ENCODE measurements at regions not wholly inside any gene's neighbourhood (a gene's known extent, or its start where the extent isn't known, plus 50 kb on each side); places are given as distances from the start of the nearest gene placed in this dataset.

- DNase-seq (ENCODE audit: low spot score): no peak
These were observed 86.8 kb upstream of the STEAP1B start for GRCh38 chr7:22586786-22587140.

DNA sequence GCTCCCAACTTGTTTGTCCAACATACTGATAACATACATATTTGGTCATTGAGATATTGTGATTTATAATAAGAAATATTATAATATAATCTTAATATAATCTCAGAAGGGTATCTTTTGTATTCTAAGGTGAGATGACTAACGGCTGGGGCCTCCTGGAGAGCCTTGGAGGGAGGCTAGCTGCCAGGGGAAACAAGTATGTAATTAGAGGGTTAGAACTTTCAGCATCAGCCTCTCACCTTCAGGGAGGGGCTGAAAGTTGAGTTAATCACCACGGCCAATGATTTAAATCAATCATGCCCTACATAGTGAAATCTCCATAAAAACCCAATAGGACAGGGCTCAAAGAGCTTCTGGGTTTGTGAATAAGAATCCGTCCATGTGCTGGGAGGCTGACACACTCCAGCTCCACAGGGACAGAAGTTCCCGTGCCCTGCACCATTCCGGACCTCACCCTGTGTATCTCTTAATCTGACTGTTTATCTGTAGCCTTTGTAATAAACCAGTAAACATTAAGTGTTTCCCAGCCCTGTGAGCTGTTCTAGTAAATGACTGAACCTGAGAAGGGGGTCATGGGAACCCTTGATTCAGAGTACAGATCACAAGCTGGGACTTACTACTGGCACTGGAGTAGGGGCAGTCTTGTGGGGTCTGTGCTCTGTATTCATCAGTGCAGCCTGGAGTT lies 86.3 kb upstream of the STEAP1B start:
- DNase-seq (ENCODE audit: low spot score): no peak

GRCh38 chr7:22584179-22584578 lies 84.2 kb upstream of the STEAP1B start:
- DNase-seq (ENCODE audit: low spot score): no peak

DNA sequence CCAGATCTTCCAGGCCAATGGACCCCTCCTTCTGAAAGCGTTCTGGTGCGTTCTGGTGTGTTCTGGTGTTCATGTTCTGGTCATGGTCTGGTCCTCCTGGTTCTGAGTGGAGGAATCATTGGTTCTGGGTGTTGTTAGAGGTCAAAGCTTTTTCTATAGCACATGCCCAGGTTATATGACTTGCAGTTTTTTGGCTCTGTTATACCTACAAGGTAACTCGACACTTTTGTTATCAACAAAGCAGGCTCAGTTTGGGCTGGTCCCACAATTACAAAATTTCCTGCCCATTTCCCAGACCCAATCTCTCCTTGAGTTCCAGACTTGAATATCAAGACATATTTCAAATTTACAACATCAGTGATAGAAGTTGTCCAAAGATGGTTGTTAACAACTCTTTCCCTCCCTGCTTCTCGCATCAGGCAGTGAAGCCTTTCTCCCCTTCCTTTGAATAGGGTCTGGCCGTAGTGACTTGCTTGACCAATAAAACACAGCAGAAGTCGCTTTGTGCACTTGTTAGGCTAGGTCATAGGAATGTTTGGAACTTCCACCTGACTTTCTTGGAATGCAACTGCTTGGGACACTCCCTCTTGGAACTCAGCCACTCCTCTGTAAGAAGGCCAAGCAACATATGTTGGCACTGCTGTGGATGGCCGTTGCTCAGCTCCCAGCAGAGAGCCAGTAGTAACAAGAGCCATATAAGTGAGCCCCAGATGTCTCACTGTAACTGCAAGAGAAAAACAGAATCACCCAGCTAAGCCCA lies 83.1 kb upstream of the STEAP1B start:
- DNase-seq (ENCODE audit: low spot score): peak; percentile 52

DNA sequence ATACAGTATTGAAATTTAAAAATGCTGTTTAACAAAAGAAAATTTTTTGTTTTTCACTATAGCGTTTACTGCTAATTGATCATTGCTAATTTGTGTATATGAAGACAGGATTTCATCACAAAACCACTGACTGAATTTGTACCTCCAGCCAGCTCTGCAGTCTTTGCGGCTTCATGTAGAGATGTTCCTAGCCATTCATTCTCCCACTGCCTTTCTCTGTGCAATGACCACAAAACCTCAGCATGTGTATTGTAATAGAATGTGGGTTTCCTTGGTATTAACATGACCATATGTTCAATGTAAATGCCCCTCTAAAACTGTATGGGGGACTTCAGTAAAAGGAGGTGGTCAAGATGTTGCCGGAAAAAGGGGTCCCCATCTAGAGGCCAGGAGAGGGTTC lies 81.1 kb upstream of the STEAP1B start:
- no peak for DNase-seq (ENCODE audit: low spot score)

- no peak for DNase-seq (ENCODE audit: low spot score)
These were observed 80.0 kb upstream of the STEAP1B start for GRCh38 chr7:22579961-22580360.

DNA sequence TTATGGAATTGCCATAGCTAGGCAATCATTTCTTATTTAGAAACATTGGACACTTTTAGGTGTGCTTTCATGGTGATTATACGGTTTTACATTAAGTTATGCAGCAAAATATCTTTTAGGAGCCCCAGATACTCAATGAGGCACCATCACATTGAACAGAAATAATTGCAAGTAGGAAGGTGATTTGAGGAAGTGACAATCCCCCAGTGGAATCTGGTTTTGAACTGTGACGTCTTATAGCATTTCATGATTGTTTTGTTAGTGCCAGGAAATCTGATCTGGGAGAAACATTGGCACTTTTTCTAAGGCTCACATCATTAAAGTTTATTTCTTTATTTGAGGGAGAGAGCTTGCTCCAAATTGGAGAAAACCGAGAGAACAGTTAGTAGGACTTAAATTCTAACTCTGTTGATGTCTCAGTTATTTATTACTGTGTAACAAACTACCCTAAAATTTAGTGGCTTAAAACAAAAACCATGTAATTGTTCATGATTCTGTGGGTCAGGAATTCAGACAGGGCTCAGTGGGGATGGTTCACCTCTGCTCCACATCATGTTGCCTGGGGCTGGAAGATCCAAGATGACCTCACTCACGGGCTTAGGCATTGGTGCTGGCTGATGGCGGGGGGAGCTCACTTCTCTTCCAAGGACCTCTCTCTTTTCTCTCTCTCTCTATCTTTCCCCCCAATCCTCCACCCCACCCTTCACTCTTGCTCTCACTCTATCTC lies 78.2 kb upstream of the STEAP1B start:
- DNase-seq (ENCODE audit: low spot score): no peak

DNA sequence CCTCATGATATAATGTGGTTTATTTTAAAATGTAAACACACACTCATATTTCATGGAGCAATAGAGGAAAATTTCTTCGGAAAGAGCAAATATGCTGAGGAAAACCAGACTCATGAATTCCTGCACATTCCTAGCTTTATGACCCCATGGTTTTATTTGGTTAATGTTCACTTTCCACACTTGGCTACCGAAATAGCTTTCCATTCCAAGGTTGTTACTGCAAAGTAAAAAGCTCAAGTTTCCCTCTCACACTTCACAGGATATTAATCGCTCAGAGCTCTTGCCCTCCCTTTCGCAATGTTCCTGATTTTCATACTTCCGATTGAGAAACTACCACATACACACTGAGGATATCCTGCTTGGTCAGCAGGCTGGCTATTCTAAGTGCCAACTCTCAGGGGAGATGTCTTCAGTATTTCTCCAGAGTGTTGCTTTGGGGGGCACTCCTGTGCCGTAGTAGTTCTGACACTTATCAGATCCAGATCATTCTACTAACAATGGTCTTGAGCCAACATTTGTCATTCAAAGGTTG lies 77.5 kb upstream of the STEAP1B start:
- DNase-seq (ENCODE audit: low spot score): no peak

DNA sequence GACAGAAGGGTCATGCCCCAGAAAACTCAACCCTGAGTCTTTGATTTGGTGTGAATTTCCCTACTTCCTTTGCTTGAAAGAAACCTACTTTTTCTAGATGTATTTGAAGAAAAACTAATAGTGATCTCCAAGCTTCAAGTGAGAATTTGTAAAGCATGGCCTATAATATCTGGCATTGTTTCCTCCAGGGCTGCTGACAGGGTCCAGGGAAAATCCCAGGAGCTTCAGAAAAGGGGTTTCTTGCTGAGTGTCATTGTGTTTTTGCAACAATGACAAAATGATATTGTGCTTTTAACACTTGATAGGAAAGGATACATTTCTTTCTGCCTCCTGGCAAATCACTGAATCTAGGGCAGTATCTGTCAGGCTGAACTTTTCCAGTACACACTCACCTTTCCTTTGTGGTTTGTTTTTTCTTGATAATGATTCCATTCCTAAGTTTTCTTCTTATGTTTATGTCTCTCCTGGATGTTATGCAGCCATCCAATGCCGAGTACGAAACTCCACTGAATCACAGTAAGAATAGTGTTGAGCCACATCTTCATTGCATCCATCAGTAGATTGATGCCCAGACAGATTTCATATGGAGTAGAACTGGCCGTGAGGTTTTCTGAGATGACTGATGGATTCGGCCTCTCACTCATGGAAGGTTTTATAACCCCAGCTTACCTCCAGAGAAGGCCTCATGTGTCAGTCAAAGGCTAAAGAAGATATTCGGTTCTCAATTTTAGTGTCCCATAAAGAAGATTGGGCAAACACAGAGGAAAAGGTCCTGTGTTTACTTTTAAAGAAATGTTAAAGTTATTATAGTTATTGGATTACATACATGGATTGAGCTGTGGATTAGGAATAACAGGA lies 76.9 kb upstream of the STEAP1B start:
- no peak for DNase-seq (ENCODE audit: low spot score)

GRCh38 chr7:22574754-22575520 lies 74.9 kb upstream of the STEAP1B start:
- no peak for DNase-seq (ENCODE audit: low spot score)

DNA sequence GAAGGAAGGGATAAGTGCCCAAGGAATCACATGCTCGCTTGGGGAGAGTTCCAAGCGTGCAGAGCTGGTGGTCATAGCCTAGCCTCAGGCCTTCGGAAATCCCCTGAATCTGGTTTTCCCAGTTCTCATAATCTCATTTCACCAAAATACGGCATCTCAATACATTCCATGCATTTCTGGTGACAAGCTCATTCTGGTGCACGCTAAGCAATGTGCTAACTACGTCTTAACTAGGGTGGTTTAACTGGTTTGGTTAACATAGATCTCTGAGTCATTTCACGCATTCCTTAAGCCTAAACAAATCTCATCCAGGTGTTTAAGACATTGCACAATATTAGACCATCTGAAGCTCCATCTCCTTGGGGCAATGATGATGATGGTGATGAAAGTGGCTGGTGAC lies 72.9 kb upstream of the STEAP1B start:
- DNase-seq (ENCODE audit: low spot score): peak; percentile 33

DNA sequence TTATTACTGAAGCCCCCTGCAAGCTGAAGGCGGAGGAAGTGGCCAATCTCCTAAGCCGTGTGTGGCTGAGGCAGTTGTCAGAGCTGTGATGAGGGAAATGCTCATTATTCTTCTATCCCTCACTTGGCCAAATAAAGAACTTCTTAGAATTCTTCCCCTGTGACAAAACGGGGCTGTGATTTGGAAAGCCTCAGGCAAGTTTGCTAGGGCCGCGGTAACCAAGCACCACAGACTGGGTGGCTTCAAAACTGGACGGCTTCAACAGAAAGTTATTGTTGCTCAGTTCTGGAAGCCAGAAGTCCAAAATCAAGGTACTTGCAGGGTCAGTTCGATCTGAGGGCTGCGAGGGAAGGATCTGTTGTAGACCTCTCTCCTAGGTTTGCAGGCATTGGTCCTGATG lies 72.3 kb upstream of the STEAP1B start:
- DNase-seq (ENCODE audit: low spot score): no peak

GRCh38 chr7:22571766-22572165 lies 71.8 kb upstream of the STEAP1B start:
- DNase-seq (ENCODE audit: low spot score): no peak

DNA sequence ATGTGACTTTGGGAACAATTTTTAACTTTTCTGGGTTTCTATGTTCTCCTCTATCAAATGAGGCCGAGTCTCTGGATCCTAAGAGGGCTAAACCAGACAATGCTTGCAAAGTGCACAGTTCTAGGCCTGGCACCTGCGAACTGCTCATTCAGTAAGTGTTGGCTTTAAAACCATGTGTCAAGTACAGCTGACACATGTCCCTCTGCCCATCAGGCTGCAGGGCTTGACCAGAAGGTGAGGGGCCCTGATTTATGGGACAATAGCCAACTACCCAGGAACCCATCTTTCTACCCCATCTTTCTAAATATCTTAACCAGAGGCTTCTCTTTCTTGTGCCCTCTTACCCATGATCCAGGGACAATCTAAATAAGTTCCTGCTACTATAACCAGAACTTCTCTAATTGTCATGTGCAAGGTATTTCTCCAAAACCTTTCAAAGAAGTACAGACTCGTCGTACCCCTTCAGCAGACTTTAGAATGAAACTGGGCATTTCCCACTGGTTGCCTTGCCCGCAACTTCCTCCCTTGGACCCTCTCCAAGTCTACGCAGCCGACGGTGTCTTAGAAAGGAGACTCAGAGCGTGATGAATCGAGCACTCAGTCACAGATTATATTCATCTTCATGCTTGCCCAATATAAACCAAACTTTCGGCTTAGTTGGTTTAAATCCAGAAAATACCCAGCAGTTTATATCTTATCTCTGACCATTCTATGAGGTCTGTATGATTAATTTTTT lies 69.8 kb upstream of the STEAP1B start:
- DNase-seq (ENCODE audit: low spot score): no peak

GRCh38 chr7:22566592-22566991 lies 66.6 kb upstream of the STEAP1B start:
- DNase-seq (ENCODE audit: low spot score): no peak

DNA sequence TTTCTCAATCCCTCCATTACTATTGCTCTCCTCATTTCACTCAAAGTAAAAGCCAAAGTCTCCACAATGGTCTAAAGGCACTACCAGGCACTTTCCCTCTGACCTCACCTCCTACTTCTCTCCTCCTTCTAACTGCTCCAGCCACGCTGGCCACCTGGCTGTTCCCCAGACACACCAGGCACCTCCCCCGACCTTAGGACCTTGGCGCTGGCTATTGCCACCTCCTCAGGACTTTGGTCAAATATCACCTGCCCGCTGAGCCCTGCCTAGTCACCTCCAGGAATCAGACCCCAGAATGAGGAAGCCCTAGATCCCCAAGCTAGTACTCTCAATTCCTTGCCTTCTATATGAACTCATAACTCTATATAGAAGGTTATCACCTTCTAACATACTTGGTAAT lies 66.2 kb upstream of the STEAP1B start:
- DNase-seq (ENCODE audit: low spot score): no peak

- DNase-seq (ENCODE audit: low spot score): no peak
These were observed 65.4 kb upstream of the STEAP1B start for GRCh38 chr7:22565315-22565811.

- DNase-seq (ENCODE audit: low spot score): no peak
These were observed 64.6 kb upstream of the STEAP1B start for GRCh38 chr7:22564511-22565045.

GRCh38 chr7:22563621-22564241 lies 63.7 kb upstream of the STEAP1B start:
- no peak for DNase-seq (ENCODE audit: low spot score)
